CD4-positive, alpha-beta T cell treated with Interleukin-2 at 100 ng/mL for 4 hours (primary cell): ENCODE measurements at regions not wholly inside any gene's neighbourhood (a gene's known extent, or its start where the extent isn't known, plus 50 kb on each side); places are given as distances from the start of the nearest gene placed in this dataset.

Experiments used
- DNase-seq: peaks from one replicate; pipeline ENCODE4 v3.0.0-alpha.2; 2020; ENCODE audit warnings: low spot score

- DNase-seq = no peak
Measured at GRCh38 chr1:59151387-59151761, 145.5 kb upstream of the FGGY start.

- no peak for DNase-seq
Measured at GRCh38 chr1:59151860-59152259, 145.0 kb upstream of the FGGY start.

DNA sequence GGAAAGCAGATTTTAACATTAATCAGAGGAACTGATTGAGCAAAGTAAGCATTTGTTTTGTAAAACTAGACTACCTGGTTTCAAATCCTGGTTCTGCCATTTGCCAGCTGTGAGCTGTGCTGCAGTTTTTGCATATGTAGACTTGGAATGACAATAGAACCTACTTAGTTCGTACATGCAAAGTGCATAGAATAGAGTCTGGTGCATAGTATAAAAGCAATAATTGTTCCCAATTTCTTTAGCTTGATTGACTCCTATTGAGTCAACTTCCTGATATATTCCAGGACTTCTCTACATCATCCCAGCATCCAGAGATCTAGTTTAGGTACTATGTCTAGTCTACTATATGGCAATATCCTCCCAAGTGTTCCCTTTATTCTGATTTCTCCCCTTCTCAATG, 144.4 kb upstream of the FGGY start:
- DNase-seq = no peak

GRCh38 chr1:59154401-59154800, 142.5 kb upstream of the FGGY start:
- DNase-seq = no peak

GRCh38 chr1:59155351-59155750, 141.5 kb upstream of the FGGY start:
- DNase-seq = no peak

DNA sequence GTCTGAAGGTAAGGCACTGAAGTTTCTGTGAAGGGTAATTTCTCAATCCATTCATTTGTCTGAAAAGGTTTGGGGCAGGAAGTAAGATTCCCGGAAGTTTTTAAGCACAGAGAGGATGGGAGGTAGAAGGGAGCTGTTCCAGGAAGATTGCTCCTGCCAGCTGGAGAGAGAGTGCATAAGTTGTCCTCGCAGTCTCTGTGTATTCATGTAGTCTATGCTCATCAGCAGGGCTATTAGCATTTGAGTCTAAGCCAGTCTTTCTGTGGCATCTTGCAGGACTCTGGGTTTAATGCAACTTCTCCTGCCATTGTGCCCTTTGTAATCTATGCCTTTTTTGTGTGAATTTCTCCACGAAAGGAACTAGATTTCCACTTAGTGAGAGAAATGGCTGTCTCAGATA, 140.8 kb upstream of the FGGY start:
- DNase-seq = no peak

- no peak for DNase-seq
Measured at GRCh38 chr1:59156526-59157199, 140.2 kb upstream of the FGGY start.

DNA sequence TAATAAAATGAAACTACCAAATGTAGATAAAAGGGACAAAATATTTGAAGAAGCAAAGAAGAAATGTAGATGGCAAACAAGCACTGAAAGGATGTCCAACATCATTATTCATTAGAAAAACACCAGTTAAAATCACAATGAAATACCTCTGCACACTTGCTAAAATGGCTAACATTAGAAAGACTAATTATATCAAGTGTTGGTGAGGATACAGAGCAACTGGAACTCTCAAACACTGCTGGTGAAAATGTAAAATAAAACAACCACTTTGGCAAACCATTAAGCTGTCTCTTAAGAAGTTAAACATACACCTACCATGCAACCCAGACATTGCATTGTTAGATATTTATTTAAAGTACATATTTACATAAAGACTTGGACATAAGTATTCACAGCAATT, 138.6 kb upstream of the FGGY start:
- no peak for DNase-seq

GRCh38 chr1:59159557-59160203, 137.2 kb upstream of the FGGY start:
- DNase-seq = no peak

DNA sequence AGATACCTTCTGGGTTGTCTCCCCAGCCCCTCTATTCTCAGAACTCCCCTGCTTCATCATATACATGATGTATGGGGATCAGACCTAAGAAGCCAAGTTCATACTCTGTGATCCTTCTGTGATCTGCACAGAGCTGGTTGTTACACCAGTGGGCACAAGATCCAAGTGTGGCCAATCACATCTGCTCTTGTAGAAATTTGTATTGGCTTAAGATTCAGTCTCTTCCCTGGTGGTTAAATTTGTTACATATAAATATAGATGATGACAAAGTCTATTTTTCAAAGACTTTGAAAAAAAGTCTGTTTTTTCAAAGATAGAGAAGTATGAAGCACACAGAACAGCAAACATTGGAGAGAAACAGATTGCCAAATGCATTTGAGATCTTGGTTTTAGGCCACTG, 135.8 kb upstream of the FGGY start:
- no peak for DNase-seq

GRCh38 chr1:59162665-59163064, 134.2 kb upstream of the FGGY start:
- no peak for DNase-seq

GRCh38 chr1:59163268-59164092, 133.4 kb upstream of the FGGY start:
- DNase-seq = no peak

DNA sequence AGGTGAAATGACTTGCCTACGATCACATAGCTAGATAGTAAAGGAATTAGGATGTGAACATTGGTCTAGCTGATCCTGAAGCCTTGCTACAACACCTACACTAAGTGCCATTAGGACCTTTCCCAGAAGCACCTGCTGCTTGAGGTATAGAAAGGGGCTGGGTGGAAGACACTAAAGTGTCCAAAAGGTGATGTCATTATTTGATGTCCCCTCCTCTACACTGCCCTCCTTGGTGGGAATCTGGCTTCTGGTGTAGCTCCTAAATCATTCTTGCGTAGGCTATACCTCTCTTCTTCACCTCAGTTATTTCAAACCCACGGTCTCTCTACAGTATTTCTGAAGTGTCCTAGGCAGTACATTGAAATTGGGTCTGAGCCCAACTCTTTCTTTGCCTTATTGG, 132.5 kb upstream of the FGGY start:
- no peak for DNase-seq

GRCh38 chr1:59165353-59165752, 131.5 kb upstream of the FGGY start:
- DNase-seq = no peak

DNA sequence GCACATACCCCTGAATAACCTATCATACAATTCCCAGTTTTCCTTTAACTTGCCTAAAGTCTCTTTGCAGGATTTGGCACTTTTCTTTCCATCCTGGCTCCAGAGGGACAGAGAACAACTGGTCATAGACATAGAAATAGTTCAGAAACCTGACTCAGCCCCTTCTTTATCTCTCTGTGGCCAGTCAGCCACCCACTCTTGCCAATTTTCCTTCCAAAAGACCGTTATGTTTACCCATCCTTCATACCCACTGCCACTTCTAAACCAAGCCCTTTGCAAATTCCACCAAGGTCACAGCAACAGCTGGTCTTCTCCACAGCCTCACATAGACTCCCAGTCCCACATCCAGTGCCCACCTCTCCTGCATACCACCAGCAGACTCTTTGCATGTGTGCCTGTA, 127.2 kb upstream of the FGGY start:
- DNase-seq = no peak

- DNase-seq = no peak
Measured at GRCh38 chr1:59170659-59171058, 126.2 kb upstream of the FGGY start.

DNA sequence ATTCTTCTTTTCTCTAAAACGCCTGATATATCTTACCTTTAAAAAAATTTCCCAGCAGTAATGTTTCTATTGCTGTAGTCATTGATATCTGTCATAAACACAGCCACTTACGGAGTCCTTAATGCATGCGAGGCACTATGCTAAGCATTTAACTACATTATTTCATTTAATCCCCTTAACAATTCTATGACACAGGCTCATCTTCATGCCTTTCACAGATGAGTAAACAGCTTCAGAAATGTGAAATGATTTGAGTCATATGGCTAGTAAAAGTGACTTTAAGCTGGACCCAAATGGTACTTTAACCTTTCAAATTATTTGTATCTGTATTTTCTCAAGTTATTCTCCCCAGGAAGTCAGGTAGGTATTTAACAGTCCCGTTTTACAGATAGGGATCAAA, 125.1 kb upstream of the FGGY start:
- DNase-seq = no peak

DNA sequence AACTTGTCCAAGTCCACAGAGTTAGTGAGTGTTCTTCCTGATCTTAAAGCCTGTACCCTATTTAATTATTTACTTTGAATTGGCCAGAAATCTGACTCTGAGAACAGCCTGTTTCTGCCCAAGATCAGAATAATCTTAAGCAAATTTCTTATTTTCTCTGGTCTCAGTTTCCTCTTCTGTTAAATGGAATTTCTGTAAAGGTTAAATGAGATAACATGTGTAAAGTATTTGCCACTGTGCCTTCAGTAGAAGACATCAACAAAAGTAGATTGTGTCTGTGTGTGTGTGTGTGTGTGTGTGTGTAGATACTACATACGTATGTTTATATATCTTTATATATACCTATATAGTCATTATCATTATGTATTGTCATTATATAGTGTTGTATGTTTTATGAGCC, 124.2 kb upstream of the FGGY start:
- no peak for DNase-seq

DNA sequence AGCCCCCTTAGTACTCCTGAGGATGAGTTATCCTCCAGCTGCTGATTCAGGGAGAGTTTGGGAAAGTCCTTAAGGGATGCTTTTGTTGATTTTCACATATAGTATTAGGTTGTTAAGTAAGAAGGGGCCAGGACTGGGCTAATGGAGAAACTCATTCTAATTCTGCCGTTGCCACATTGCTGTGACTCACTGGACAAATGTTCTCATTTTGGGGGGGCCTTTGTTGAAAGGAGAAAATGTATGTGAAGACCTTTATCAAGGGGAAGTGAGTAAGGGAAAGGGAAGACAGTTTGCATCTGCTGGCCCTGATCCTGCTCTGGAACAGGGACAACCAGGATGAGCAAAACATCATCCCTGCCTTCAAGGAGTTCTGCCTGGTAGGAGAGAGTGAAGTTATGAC, 123.2 kb upstream of the FGGY start:
- no peak for DNase-seq

DNA sequence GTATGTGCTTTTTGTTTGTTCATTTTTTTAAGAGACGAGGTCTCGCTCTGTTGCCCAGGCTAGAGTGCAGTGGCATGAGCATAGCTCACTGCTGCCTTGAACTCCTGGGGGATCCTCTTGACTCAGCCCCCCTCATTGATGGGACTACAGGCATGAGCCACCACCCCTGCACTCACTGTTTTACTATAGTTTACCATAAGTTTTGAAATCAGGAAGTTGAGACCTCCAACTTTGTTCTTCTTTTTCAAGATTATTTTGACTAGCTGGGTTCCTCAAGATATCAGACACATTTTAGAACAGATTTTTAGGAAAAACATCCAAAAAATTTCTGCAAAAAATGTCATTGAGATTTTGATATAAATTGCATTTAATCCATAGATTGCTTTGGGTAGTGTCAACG, 120.4 kb upstream of the FGGY start:
- DNase-seq = no peak

DNA sequence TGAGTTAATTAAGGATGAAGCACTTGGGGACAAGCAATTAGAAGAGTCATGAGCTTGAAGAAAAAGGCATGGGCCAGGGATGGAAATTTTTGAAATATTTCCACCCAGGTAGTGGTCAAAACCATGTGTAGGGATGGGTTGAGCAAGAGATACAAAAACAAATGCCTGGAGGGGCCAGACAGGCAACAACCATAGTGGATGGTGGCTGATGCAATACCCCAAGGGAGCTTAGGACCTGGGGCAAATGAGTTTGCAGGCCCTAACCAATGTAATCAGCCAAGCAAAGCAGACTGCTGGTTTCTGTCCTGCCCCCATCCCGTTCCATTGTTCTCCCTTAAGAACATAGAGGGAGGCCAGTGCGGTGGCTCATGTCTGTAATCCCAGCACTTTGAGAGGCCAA, 119.1 kb upstream of the FGGY start:
- DNase-seq = no peak

DNA sequence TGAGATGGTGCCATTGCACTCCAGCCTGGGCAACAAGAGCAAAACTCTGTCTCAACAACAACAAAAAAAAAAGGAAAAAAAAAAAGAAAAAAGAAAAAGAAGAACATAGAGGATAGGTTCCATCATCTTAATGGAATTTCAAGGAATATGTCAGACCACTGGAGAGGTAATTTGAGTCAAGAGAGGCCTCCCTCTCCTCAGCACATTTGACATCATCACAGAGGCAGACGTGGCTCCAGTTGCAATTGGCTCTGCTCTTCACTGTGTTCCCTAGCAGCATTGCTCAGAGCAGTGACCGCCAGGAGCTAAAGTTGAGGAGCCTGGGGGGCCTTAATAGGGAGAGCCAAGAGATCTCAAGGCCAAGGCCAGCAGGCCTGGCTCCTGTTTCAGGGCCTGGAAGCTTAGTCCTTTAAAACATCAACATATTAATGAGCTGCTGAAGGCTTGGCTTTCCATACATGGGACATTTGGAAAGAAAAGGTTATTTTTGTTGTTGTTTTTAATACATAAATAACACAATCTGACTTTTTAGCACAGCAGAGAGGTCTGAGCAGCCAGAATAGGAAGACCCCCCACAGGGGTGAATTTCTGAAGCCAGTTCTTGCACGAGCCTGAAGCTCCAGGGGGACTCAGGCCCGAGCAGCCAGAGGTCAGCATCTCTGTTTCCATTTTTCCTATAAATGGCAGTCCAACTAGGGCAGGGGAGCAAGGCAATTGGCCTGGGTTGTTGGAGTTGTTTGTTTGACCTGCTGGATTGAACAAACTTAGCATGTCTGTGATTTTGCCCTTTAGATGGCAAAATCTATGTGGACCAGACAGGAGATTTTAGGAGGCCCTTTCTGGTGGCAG, 118.3 kb upstream of the FGGY start:
- DNase-seq = no peak
